Neural cell (in vitro differentiated cells): ENCODE measurements at regions not wholly inside any gene's neighbourhood (a gene's known extent, or its start where the extent isn't known, plus 50 kb on each side); places are given as distances from the start of the nearest gene placed in this dataset.

ENCODE experiments used
- H2AFZ ChIP-seq: fragments of 200-600, 300-800 bp; sonication (generic), shearing (Covaris generic); 2 replicates; pipeline ENCODE4 v1.6.0; 2014; ENCODE audit warnings: low read depth, mild to moderate bottlenecking, antibody characterized with exemption, low read length, moderate library complexity
- H3F3A ChIP-seq: fragments of 200-600 bp; shearing (Covaris generic); 2 replicates; pipeline ENCODE4 v1.6.1; 2016; ENCODE audit warnings: mild to moderate bottlenecking, moderate library complexity, mixed read lengths, antibody characterized with exemption, low read length; ENCODE audit not compliant: insufficient read depth, poor library complexity, severe bottlenecking
- H3K27ac ChIP-seq: fragments of 200-600, 300-800 bp; sonication (generic), shearing (Covaris generic); 2 replicates; pipeline ENCODE4 v1.5.1; 2014; ENCODE audit warnings: mild to moderate bottlenecking, low read length, moderate library complexity
- H3K27me3 ChIP-seq: fragments of 300-800, 200-600 bp; sonication (generic), shearing (Covaris generic); 2 replicates; pipeline ENCODE4 v1.6.0; 2014; ENCODE audit warnings: mild to moderate bottlenecking, low read depth, low read length, moderate library complexity; ENCODE audit not compliant: insufficient read depth
- H3K36me3 ChIP-seq: fragments of 300-800, 200-600 bp; sonication (generic), shearing (Covaris generic); 2 replicates; pipeline ENCODE4 v1.5.1; 2014; ENCODE audit warnings: mild to moderate bottlenecking, antibody characterized with exemption, low read length, moderate library complexity; ENCODE audit not compliant: insufficient read depth
- H3K4me2 ChIP-seq: fragments of 300-800, 200-600 bp; sonication (generic), shearing (Covaris generic); 2 replicates; pipeline ENCODE4 v1.6.0; 2014; ENCODE audit warnings: mild to moderate bottlenecking, low read length
- H3K4me3 ChIP-seq: fragments of 300-800, 200-600 bp; sonication (generic), shearing (Covaris generic); 2 replicates; pipeline ENCODE4 v1.5.1; 2014; ENCODE audit warnings: mild to moderate bottlenecking, low read length, moderate library complexity
- H3K79me2 ChIP-seq: fragments of 200-600 bp; shearing (Covaris generic); replicated peaks from 2 replicates; pipeline ENCODE4 v1.6.0; 2014; ENCODE audit warnings: mild to moderate bottlenecking, low read length, moderate library complexity; ENCODE audit not compliant: insufficient read depth
- H3K9ac ChIP-seq: fragments of 300-800, 200-600 bp; sonication (generic), shearing (Covaris generic); 2 replicates; pipeline ENCODE4 v1.6.1; 2016; ENCODE audit warnings: mild to moderate bottlenecking, low read length, mixed read lengths
- H3K9me2 ChIP-seq: fragments of 200-600 bp; shearing (Covaris generic); 2 replicates; pipeline ENCODE4 v1.6.1; 2016; ENCODE audit warnings: mild to moderate bottlenecking, low read length, mixed read lengths; ENCODE audit not compliant: insufficient read depth
- H3K9me3 ChIP-seq: fragments of 200-600, 300-800 bp; sonication (generic), shearing (Covaris generic); 2 replicates; pipeline ENCODE4 v1.6.1; 2016; ENCODE audit warnings: mild to moderate bottlenecking, mixed run types, low read length, moderate library complexity, mixed read lengths
- H4K20me1 ChIP-seq: fragments of 200-600 bp; shearing (Covaris generic); 2 replicates; pipeline ENCODE4 v1.6.1; 2016; ENCODE audit warnings: mild to moderate bottlenecking, mixed run types; ENCODE audit not compliant: insufficient read depth
- EP300 ChIP-seq: fragments of 450-650 bp; conservative IDR thresholded peaks from 2 replicates; pipeline ENCODE4 v1.6.1; 2014; ENCODE audit warnings: antibody characterized with exemption, mild to moderate bottlenecking, moderate library complexity; ENCODE audit not compliant: poor library complexity, severe bottlenecking
- EZH2 ChIP-seq: fragments of 200-600, 300-800 bp; shearing (Covaris generic), sonication (generic); IDR thresholded peaks from 2 replicates; pipeline ENCODE4 v1.6.1; 2014; ENCODE audit warnings: antibody characterized with exemption, low read length, borderline replicate concordance, mild to moderate bottlenecking; ENCODE audit not compliant: insufficient read depth, poor library complexity, severe bottlenecking
- MXI1 ChIP-seq: fragments of 450-650 bp; conservative IDR thresholded peaks from 2 replicates; pipeline ENCODE4 v1.6.1; 2014; ENCODE audit warnings: antibody characterized with exemption, mild to moderate bottlenecking; ENCODE audit not compliant: poor library complexity, severe bottlenecking
- POLR2AphosphoS5 ChIP-seq: IDR thresholded peaks from 2 replicates; pipeline ENCODE4 v1.6.1; 2012
- RAD21 ChIP-seq: fragments of 450-650 bp; conservative IDR thresholded peaks from 2 replicates; pipeline ENCODE4 v1.6.1; 2014; ENCODE audit warnings: antibody characterized with exemption, mild to moderate bottlenecking, moderate library complexity
- SMC3 ChIP-seq: fragments of 450-650 bp; conservative IDR thresholded peaks from 2 replicates; pipeline ENCODE4 v1.6.1; 2014; ENCODE audit warnings: antibody characterized with exemption, mild to moderate bottlenecking, moderate library complexity; ENCODE audit not compliant: poor library complexity
- TAF1 ChIP-seq: IDR thresholded peaks from 2 replicates; pipeline ENCODE4 v1.6.1; 2012; ENCODE audit warnings: low read depth
- TF ChIP-seq, protein P1 (sequence below): fragments of 450-650 bp; IDR thresholded peaks from 2 replicates; pipeline ENCODE4 v1.5.1; 2014; ENCODE audit warnings: antibody characterized with exemption, mild to moderate bottlenecking, moderate library complexity; ENCODE audit not compliant: poor library complexity, severe bottlenecking
- TF ChIP-seq, protein P2 (sequence below): IDR thresholded peaks from 2 replicates; pipeline ENCODE4 v1.6.1; 2012; ENCODE audit warnings: borderline replicate concordance

DNA sequence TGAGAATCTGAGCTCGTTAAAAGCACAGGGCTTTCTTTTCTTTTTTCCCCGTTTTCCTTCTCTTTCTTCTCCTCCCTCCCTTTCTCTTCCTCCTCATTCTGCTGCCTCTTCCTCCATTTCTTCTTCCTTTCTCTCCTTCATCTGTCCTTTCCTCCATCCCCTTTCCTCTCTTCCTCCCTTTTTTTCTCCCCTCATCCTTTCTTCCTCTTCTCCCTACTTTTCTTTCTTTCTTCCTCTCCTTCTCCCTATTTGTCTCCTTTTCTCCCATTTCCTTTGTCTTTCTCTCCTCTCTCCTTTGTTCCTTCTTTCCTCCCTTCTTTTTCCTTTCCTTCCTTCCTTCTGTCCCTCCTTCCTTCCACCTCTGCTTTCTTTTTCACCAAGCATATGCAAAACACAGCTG, 649.4 kb downstream of the IRX1 start:
- no peak overlapping the region for H3K4me3 ChIP-seq
- H3K9me3 ChIP-seq: no peaks in the 10 kb centered on the region
- H3K4me2 ChIP-seq: no peak overlapping the region
- H3K79me2 ChIP-seq: no peaks in the 10 kb centered on the region
- no peak overlapping the region for H3K27ac ChIP-seq
- H3K9me2 ChIP-seq: no peaks in the 10 kb centered on the region
- H2AFZ ChIP-seq: no peak overlapping the region
- H4K20me1 ChIP-seq: no peaks in the 10 kb centered on the region
- no peaks in the 10 kb centered on the region for H3K36me3 ChIP-seq
- no peak overlapping the region for H3K9ac ChIP-seq
- TF ChIP-seq POLR2AphosphoS5: no peak
- TF ChIP-seq TAF1: no peak
- no peak for TF ChIP-seq RAD21
- TF ChIP-seq EP300: no peak
- no peak for TF ChIP-seq EZH2
- TF ChIP-seq, protein P1, sequence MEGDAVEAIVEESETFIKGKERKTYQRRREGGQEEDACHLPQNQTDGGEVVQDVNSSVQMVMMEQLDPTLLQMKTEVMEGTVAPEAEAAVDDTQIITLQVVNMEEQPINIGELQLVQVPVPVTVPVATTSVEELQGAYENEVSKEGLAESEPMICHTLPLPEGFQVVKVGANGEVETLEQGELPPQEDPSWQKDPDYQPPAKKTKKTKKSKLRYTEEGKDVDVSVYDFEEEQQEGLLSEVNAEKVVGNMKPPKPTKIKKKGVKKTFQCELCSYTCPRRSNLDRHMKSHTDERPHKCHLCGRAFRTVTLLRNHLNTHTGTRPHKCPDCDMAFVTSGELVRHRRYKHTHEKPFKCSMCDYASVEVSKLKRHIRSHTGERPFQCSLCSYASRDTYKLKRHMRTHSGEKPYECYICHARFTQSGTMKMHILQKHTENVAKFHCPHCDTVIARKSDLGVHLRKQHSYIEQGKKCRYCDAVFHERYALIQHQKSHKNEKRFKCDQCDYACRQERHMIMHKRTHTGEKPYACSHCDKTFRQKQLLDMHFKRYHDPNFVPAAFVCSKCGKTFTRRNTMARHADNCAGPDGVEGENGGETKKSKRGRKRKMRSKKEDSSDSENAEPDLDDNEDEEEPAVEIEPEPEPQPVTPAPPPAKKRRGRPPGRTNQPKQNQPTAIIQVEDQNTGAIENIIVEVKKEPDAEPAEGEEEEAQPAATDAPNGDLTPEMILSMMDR: no peak
- no peak for TF ChIP-seq MXI1
- TF ChIP-seq, protein P2, sequence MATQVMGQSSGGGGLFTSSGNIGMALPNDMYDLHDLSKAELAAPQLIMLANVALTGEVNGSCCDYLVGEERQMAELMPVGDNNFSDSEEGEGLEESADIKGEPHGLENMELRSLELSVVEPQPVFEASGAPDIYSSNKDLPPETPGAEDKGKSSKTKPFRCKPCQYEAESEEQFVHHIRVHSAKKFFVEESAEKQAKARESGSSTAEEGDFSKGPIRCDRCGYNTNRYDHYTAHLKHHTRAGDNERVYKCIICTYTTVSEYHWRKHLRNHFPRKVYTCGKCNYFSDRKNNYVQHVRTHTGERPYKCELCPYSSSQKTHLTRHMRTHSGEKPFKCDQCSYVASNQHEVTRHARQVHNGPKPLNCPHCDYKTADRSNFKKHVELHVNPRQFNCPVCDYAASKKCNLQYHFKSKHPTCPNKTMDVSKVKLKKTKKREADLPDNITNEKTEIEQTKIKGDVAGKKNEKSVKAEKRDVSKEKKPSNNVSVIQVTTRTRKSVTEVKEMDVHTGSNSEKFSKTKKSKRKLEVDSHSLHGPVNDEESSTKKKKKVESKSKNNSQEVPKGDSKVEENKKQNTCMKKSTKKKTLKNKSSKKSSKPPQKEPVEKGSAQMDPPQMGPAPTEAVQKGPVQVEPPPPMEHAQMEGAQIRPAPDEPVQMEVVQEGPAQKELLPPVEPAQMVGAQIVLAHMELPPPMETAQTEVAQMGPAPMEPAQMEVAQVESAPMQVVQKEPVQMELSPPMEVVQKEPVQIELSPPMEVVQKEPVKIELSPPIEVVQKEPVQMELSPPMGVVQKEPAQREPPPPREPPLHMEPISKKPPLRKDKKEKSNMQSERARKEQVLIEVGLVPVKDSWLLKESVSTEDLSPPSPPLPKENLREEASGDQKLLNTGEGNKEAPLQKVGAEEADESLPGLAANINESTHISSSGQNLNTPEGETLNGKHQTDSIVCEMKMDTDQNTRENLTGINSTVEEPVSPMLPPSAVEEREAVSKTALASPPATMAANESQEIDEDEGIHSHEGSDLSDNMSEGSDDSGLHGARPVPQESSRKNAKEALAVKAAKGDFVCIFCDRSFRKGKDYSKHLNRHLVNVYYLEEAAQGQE: no peak
- no peak for TF ChIP-seq SMC3
- no peaks in the 10 kb centered on the region for H3F3A ChIP-seq
- no peaks in the 10 kb centered on the region for H3K27me3 ChIP-seq

- no peaks in the 10 kb centered on the region for H3F3A ChIP-seq
- H3K27me3 ChIP-seq: no peaks in the 10 kb centered on the region
- H3K27ac ChIP-seq: no peak overlapping the region
- no peaks in the 10 kb centered on the region for H3K79me2 ChIP-seq
- no peaks in the 10 kb centered on the region for H3K9me3 ChIP-seq
- H3K4me2 ChIP-seq: no peak overlapping the region
- no peaks in the 10 kb centered on the region for H3K36me3 ChIP-seq
- H3K9ac ChIP-seq: no peak overlapping the region
- H4K20me1 ChIP-seq: no peaks in the 10 kb centered on the region
- no peak overlapping the region for H3K4me3 ChIP-seq
- no peak overlapping the region for H2AFZ ChIP-seq
- H3K9me2 ChIP-seq: no peaks in the 10 kb centered on the region
- TF ChIP-seq, protein P1: no peak
- TF ChIP-seq, protein P2: no peak
- TF ChIP-seq SMC3: no peak
- TF ChIP-seq MXI1: no peak
- TF ChIP-seq POLR2AphosphoS5: no peak
These were observed 649.9 kb downstream of the IRX1 start for GRCh38 chr5:4245511-4245910.
